ENCODE measurements at regions not wholly inside any gene's neighbourhood (a gene's known extent, or its start where the extent isn't known, plus 50 kb on each side); places are given as distances from the start of the nearest gene placed in this dataset.
A peak's percentile ranks its signal among the peaks of the same experiment; 100 is the strongest.

GRCh38 chr4:19126903-19127302, 1105.3 kb upstream of the LCORL start:
- DNase-seq (ENCODE audit: low spot score) (no peak), ATAC-seq (no peak)
- intact Hi-C loops (cut with DNase I) = no loop called here

GRCh38 chr4:19123681-19124080, 1102.1 kb upstream of the LCORL start:
- intact Hi-C loops (cut with DNase I) = no loop called here
- DNase-seq (ENCODE audit: low spot score) = no peak
- ATAC-seq = no peak

DNA sequence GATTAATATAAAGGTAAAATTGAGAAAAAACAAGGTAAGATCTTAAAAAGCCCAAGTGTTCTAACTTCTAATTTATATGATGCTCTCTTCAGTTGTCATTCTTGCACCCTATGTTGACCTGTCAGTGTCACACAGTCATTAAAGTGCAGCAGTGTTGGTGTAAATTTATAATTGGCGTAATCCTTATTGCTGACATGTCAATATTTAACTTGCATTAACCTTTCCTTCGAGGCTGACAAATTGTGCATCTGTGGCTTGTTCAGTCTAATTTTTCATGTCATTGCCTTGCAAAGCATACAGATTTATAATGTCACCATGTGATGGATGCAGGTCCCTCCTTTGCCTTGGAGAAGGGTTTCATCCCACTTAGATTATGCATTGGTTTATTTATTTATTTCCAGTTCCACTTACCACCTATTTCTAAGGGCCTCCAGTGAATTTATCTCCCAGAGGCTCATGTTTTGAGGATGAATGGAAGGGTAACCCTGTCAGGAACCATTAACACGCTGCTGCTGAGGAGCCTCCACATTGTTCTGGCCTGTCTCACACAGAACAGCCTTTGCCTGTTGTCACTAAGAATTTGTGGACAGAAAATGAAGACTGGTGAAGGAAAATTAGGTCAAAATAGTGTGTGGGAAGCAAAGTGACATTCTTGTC, 1098.5 kb upstream of the LCORL start:
- DNase-seq (ENCODE audit: low spot score) (no peak), ATAC-seq (no peak)
- intact Hi-C loops (cut with DNase I) = no loop called here

DNA sequence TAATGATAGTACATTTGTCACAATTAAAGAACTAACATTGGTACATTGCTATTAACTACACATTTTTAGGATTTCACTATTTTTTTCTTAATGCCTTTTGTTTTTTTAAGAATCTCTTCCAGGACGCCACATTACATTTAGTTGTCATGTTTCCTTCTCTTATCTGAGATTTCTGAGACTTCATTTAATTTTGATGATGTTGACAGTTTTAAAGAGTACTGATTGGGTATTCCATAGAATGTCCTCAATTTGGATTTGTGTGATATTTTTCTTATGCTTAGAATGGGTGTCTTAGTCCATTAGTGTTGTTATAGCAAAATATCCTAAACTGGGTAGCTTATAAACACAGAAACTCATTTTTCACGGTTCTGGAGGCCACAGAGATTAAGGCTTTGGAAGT, 1095.5 kb upstream of the LCORL start:
- DNase-seq (ENCODE audit: low spot score) = no peak
- intact Hi-C loops (cut with DNase I) = no loop called here
- no peak for ATAC-seq

GRCh38 chr4:19104176-19104575, 1082.6 kb upstream of the LCORL start:
- intact Hi-C loops (cut with DNase I) = no loop called here
- ATAC-seq = no peak

GRCh38 chr4:19095491-19096046, 1074.0 kb upstream of the LCORL start:
- intact Hi-C loops (cut with DNase I) = no loop called here
- DNase-seq (ENCODE audit: low spot score) (no peak), ATAC-seq (no peak)

More at GRCh38 chr4:19104176-19104575, 1082.6 kb upstream of the LCORL start:
- DNase-seq (ENCODE audit: low spot score) = no peak

- no peak for DNase-seq (ENCODE audit: low spot score)
- intact Hi-C loops (cut with DNase I) = no loop called here
- ATAC-seq = no peak
Observed at GRCh38 chr4:19093951-19094350, 1072.4 kb upstream of the LCORL start.

DNA sequence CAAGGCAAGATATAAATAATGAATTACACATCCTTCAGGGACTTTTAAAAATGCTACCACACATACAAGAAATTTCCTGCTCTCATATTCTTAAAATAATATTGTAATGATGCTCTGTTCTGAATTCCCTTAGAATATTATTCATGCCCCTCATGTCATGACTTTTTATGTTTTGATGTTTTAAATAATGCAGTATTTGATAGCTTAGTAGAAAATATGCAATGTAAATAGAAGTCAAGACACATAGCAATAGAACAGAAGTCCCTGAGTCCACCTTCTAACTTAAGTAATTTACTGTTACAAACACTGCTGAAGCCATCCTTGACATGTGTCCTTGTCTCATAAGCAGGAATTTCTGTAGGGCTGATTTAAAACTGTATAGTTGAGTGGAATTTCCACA, 1071.2 kb upstream of the LCORL start:
- ATAC-seq (no peak), DNase-seq (ENCODE audit: low spot score) (no peak)
- intact Hi-C loops (cut with DNase I) = no loop called here

- intact Hi-C loops (cut with DNase I) = no loop called here
Observed at GRCh38 chr4:19074036-19074435, 1052.5 kb upstream of the LCORL start.

GRCh38 chr4:19063662-19064061, 1042.1 kb upstream of the LCORL start:
- DNase-seq (ENCODE audit: low spot score) = no peak
- intact Hi-C loops (cut with DNase I) = no loop called here
- ATAC-seq = no peak

More at GRCh38 chr4:19074036-19074435, 1052.5 kb upstream of the LCORL start:
- no peak for ATAC-seq
- no peak for DNase-seq (ENCODE audit: low spot score)

- intact Hi-C loops (cut with DNase I) = no loop called here
- no peak for DNase-seq (ENCODE audit: low spot score)
- ATAC-seq = no peak
Observed at GRCh38 chr4:19054916-19055315, 1033.4 kb upstream of the LCORL start.

GRCh38 chr4:19051831-19052230, 1030.3 kb upstream of the LCORL start:
- no peak for DNase-seq (ENCODE audit: low spot score)
- intact Hi-C loops (cut with DNase I) = no loop called here

GRCh38 chr4:19047279-19047880, 1025.8 kb upstream of the LCORL start:
- DNase-seq (ENCODE audit: low spot score) (no peak), ATAC-seq (no peak)
- intact Hi-C loops (cut with DNase I) = no loop called here

More at GRCh38 chr4:19051831-19052230, 1030.3 kb upstream of the LCORL start:
- ATAC-seq = no peak

- ATAC-seq = no peak
- intact Hi-C loops (cut with DNase I) = no loop called here
- no peak for DNase-seq (ENCODE audit: low spot score)
Observed at GRCh38 chr4:19039816-19040215, 1018.3 kb upstream of the LCORL start.

- no peak for DNase-seq (ENCODE audit: low spot score)
- no peak for ATAC-seq
- intact Hi-C loops (cut with DNase I) = no loop called here
Observed at GRCh38 chr4:19038231-19038630, 1016.7 kb upstream of the LCORL start.

DNA sequence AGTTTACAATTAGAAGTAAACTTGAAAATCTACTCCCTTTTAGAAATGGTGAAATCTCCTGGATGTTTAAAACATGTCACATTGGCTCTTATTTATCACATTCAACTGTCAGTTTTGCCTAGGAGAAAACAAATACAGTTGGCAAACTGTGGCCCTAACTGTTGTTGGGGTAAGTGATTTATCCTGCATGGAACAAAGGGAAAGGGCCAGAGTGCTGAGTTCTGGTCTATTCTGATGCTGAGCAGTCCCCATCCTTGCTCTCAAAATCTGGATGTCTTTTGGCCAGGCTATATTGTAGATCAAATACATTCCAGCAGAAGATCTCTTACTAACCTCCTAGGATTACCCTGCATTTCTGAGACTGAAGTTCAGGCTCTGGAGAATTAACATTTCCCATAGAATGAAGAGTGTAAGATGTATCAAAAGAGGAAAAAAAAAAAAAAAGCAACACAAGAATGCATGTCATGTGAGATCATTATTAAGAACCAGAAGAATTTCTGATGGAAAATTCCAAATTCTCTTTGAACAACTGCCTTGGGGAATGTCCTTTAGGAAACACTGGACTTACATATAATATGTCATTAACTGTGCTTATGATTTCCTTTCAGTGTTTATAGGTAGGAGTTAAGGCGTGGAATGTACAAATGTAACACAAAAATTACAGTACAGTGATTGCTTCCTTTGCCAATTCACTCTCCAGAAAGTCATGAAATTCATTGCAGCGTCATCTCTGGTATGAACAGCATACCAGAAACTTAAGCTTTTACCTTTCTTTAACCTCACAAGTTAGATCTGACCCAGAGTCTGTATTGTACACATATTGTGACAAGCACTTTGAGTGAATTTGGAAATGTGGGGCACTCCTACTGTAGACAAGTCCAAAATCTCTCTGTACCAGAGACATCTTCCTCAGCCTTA, 1012.5 kb upstream of the LCORL start:
- ATAC-seq = no peak

GRCh38 chr4:19030536-19030935, 1009.0 kb upstream of the LCORL start:
- no peak for DNase-seq (ENCODE audit: low spot score)
- intact Hi-C loops (cut with DNase I) = no loop called here
- ATAC-seq = no peak

More for the DNA sequence above, 1012.5 kb upstream of the LCORL start:
- no peak for DNase-seq (ENCODE audit: low spot score)
- intact Hi-C loops (cut with DNase I) = no loop called here

DNA sequence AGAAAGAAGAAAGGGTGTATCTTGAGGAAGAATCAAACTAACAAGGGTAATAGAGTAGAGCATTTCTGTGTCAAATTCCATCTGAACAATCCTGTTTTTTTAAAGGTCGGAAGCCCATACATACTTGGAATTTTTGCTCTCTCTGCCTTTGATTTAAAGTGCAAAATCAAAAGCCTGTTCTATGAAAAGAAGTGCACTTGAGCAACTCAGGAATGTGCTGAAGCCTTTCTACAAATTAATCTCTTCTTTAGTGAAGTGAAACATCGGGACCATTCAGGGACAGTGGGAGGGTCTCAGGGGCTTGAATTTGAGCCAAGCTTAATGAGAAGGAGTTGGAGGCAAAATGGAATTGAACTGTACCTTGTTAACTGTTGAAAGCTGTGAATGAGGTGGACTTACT, 1008.5 kb upstream of the LCORL start:
- no peak for ATAC-seq
- intact Hi-C loops (cut with DNase I) = no loop called here
- DNase-seq (ENCODE audit: low spot score) = no peak

DNA sequence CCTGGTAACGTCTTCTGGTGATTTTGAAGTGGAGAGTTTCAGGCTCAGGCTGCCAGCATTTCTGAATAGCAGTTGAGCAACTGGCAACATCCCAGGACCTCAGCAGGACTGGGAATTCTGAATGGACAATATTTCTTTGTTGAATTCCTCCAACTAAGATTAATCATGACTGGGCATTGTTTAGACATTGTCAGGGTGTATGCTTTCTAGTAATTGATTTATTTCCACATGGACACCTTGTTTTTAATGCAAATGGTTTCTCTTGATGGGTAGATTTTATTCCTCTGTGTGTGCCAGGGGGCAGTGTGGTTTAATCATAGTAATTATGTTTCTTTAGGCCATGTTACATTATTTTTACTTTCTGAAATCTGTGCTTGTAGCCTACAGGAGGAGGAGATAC, 1004.7 kb upstream of the LCORL start:
- no peak for DNase-seq (ENCODE audit: low spot score)
- intact Hi-C loops (cut with DNase I) = no loop called here
- ATAC-seq = peak; percentile 46

DNA sequence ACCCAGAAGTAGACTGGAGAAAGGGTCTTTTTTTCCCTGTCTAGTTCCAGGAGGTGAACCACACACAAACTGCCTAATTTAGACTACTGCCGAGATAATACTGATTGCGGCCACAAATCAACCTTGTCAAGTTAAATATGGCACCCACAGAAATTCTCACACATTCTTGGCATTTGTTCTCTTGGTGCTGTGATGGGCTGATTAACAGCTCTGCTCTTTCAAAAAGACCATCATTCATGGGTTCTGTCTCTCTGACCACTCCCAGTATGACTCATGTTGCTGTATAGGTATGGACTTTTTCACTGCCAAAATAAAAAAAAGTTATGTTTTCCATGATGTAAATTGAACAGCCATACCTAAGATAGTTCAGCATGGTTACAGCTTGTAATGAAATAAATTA, 1003.5 kb upstream of the LCORL start:
- ATAC-seq (no peak), DNase-seq (ENCODE audit: low spot score) (no peak)
- intact Hi-C loops (cut with DNase I) = no loop called here
